ENCODE measurements at regions not wholly inside any gene's neighbourhood (a gene's known extent, or its start where the extent isn't known, plus 50 kb on each side); places are given as distances from the start of the nearest gene placed in this dataset.

DNA sequence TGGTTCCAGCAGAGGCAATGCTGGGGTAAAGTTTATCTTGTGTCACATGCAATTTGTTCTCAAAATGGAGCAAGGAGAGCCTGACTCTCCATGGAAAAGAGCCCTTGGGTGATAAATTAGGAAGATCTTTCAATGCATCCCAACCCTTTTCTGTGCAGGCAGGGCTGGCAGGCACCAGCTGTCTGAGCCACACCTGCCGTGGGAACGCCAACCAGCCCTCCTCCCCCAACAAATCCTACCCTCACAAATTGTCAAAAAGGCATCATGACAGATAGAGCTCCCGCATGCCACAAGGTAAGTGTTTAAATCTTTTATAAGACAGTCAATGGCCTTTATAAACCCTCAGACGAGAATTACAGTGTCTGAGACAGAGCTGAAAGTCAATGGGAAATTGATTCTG lies 418.5 kb upstream of the CDH5 start:
- Histone ChIP-seq H3K27me3 (ENCODE audit: control insufficient read depth, low read length) (no peaks in the 10 kb centered on the region), H3K36me3 (ENCODE audit: control insufficient read depth, low read length) (no peaks in the 10 kb centered on the region), H3K4me3 (ENCODE audit: low read length) (no peak overlapping the region), H4K20me1 (ENCODE audit: control insufficient read depth, insufficient read depth, low read depth, low read length) (no peaks in the 10 kb centered on the region), H3K9me3 (ENCODE audit: control insufficient read depth, insufficient read depth, low read length) (no peaks in the 10 kb centered on the region), H3K4me2 (ENCODE audit: low read length) (no peak overlapping the region), H3K79me2 (ENCODE audit: control insufficient read depth, low read length) (no peaks in the 10 kb centered on the region), H3F3A (ENCODE audit: control insufficient read depth, insufficient read depth) (no peaks in the 10 kb centered on the region), H3K4me1 (ENCODE audit: control insufficient read depth, low read length) (no peaks in the 10 kb centered on the region), H3K9me2 (replicated peaks; ENCODE audit: control insufficient read depth, low read length) (no peaks in the 10 kb centered on the region), H3K27ac (ENCODE audit: low read depth, low read length) (no peak overlapping the region)
- TF ChIP-seq, protein P1, sequence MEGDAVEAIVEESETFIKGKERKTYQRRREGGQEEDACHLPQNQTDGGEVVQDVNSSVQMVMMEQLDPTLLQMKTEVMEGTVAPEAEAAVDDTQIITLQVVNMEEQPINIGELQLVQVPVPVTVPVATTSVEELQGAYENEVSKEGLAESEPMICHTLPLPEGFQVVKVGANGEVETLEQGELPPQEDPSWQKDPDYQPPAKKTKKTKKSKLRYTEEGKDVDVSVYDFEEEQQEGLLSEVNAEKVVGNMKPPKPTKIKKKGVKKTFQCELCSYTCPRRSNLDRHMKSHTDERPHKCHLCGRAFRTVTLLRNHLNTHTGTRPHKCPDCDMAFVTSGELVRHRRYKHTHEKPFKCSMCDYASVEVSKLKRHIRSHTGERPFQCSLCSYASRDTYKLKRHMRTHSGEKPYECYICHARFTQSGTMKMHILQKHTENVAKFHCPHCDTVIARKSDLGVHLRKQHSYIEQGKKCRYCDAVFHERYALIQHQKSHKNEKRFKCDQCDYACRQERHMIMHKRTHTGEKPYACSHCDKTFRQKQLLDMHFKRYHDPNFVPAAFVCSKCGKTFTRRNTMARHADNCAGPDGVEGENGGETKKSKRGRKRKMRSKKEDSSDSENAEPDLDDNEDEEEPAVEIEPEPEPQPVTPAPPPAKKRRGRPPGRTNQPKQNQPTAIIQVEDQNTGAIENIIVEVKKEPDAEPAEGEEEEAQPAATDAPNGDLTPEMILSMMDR (IDR thresholded peaks at IDR 0.05; ENCODE audit: low read depth, low read length, poor library complexity, severe bottlenecking), result no peak
- TF ChIP-seq EZH2phosphoT487 (IDR thresholded peaks at IDR 0.05; ENCODE audit: borderline replicate concordance, low read length), result no peak

DNA sequence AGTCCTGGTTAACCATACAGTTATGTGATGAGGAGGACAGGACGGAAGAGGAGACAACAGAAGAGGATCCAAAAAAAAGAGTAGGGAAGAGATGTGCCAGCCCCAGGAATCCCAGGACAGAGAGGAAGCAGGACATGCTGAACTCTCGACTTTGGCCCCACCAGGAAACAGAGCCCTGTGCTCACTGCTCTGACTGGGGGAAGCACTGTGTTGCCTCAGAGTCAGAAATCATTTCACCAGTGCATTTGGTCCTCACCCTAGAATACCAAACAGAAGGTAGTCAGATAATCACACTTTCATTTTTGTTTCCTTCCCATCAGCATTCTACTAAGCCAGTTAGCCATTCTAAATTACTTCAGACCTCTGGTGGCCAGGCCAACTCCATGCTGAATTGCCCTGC lies 421.0 kb upstream of the CDH5 start:
- Histone ChIP-seq H3K4me1 (ENCODE audit: control insufficient read depth, low read length) (no peaks in the 10 kb centered on the region), H3F3A (ENCODE audit: control insufficient read depth, insufficient read depth) (no peaks in the 10 kb centered on the region), H3K9me2 (replicated peaks; ENCODE audit: control insufficient read depth, low read length) (no peaks in the 10 kb centered on the region), H3K36me3 (ENCODE audit: control insufficient read depth, low read length) (no peaks in the 10 kb centered on the region), H3K4me3 (ENCODE audit: low read length) (no peak overlapping the region), H3K79me2 (ENCODE audit: control insufficient read depth, low read length) (no peaks in the 10 kb centered on the region), H3K4me2 (ENCODE audit: low read length) (no peak overlapping the region), H3K27ac (ENCODE audit: low read depth, low read length) (no peak overlapping the region), H3K27me3 (ENCODE audit: control insufficient read depth, low read length) (no peaks in the 10 kb centered on the region), H4K20me1 (ENCODE audit: control insufficient read depth, insufficient read depth, low read depth, low read length) (no peaks in the 10 kb centered on the region), H3K9me3 (ENCODE audit: control insufficient read depth, insufficient read depth, low read length) (no peaks in the 10 kb centered on the region)
- TF ChIP-seq, protein P1 (IDR thresholded peaks at IDR 0.05; ENCODE audit: low read depth, low read length, poor library complexity, severe bottlenecking), result no peak
- no peak for TF ChIP-seq EZH2phosphoT487 (IDR thresholded peaks at IDR 0.05; ENCODE audit: borderline replicate concordance, low read length)

DNA sequence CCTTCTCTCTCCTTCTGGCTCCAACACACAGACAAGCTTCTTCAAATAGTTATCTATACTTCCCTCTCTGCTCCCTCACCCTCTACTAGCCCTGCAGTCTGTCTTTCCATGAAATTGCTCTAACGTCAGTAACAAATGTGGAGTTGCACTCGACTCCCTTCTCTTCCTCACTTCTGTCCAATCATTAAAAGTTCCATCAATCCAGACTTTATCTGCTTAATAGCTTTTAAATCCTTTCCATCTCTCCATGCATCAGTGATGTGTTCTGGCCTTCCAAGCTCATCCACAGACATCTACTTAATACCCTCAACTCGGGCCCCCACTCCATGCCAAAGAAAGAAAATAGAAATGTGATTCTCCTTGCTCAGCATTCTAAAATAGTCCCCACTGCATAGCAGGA lies 422.1 kb upstream of the CDH5 start:
- Histone ChIP-seq H3K79me2 (ENCODE audit: control insufficient read depth, low read length) (no peaks in the 10 kb centered on the region), H3K27me3 (ENCODE audit: control insufficient read depth, low read length) (no peaks in the 10 kb centered on the region), H3K9me2 (replicated peaks; ENCODE audit: control insufficient read depth, low read length) (no peaks in the 10 kb centered on the region), H3K9me3 (ENCODE audit: control insufficient read depth, insufficient read depth, low read length) (no peaks in the 10 kb centered on the region), H3F3A (ENCODE audit: control insufficient read depth, insufficient read depth) (no peaks in the 10 kb centered on the region), H3K4me1 (ENCODE audit: control insufficient read depth, low read length) (no peaks in the 10 kb centered on the region), H3K36me3 (ENCODE audit: control insufficient read depth, low read length) (no peaks in the 10 kb centered on the region), H3K4me3 (ENCODE audit: low read length) (no peak overlapping the region), H3K27ac (ENCODE audit: low read depth, low read length) (no peak overlapping the region), H3K4me2 (ENCODE audit: low read length) (no peak overlapping the region), H4K20me1 (ENCODE audit: control insufficient read depth, insufficient read depth, low read depth, low read length) (no peaks in the 10 kb centered on the region)
- no peak for TF ChIP-seq EZH2phosphoT487 (IDR thresholded peaks at IDR 0.05; ENCODE audit: borderline replicate concordance, low read length)
- TF ChIP-seq, protein P1 (IDR thresholded peaks at IDR 0.05; ENCODE audit: low read depth, low read length, poor library complexity, severe bottlenecking), result no peak

DNA sequence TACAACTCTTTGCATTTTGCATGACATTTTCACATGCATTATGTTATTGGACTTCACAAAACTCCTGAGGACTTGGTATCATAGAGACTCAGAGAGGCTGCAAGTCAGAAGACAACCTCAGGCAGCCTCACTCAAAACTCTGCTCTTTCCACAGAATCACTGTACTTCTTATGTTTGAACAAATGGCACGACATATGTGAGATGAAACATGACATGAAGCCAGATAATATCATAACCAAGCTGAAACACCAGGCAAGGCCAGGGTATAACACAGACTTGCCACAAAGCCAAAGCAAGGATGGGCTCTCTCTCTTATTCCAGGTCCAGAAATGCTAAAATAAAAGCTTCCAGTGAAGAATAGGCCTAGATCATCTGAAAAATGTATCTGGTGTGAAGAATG lies 425.8 kb upstream of the CDH5 start:
- H3K4me3 ChIP-seq (ENCODE audit: low read length), result no peak overlapping the region
- no peak overlapping the region for H3K27ac ChIP-seq (ENCODE audit: low read depth, low read length)
- H3K4me1 ChIP-seq (ENCODE audit: control insufficient read depth, low read length), result no peaks in the 10 kb centered on the region
- H3K9me2 ChIP-seq (replicated peaks; ENCODE audit: control insufficient read depth, low read length), result no peaks in the 10 kb centered on the region
- H3K9me3 ChIP-seq (ENCODE audit: control insufficient read depth, insufficient read depth, low read length), result no peaks in the 10 kb centered on the region
- H4K20me1 ChIP-seq (ENCODE audit: control insufficient read depth, insufficient read depth, low read depth, low read length), result no peaks in the 10 kb centered on the region
- no peaks in the 10 kb centered on the region for H3K79me2 ChIP-seq (ENCODE audit: control insufficient read depth, low read length)
- no peaks in the 10 kb centered on the region for H3K27me3 ChIP-seq (ENCODE audit: control insufficient read depth, low read length)
- no peaks in the 10 kb centered on the region for H3K36me3 ChIP-seq (ENCODE audit: control insufficient read depth, low read length)
- H3K4me2 ChIP-seq (ENCODE audit: low read length), result no peak overlapping the region
- no peaks in the 10 kb centered on the region for H3F3A ChIP-seq (ENCODE audit: control insufficient read depth, insufficient read depth)
- no peak for TF ChIP-seq EZH2phosphoT487 (IDR thresholded peaks at IDR 0.05; ENCODE audit: borderline replicate concordance, low read length)
- TF ChIP-seq, protein P1 (IDR thresholded peaks at IDR 0.05; ENCODE audit: low read depth, low read length, poor library complexity, severe bottlenecking), result no peak

Measured in DOHH2 (cell line).